ENCODE measurements at regions not wholly inside any gene's neighbourhood (a gene's known extent, or its start where the extent isn't known, plus 50 kb on each side); places are given as distances from the start of the nearest gene placed in this dataset.
"Not testable (repeated sequence)": the region's sequence is repeated elsewhere in the genome, so short reads cannot be mapped to it uniquely, and the experiment has no call there.

DNA sequence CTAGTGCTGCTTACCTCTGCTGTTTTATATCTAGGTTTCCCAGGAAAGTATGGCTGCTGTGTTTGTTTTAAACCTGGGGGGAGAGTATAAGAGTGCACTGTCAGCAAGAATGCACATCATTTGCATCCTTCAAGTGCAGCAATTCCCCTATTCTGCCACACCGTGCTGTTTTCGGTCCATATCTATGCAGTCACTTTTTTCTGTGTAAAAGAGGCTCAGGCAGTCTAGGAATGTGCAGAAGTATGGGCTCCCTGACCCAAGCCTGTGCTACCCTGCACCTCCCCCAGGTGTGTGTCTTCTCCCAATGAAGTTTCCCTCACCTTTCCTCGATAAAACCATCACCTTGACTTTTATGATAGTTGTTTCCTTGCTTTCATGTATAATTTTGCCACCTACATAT lies 338.2 kb upstream of the NBPF12 start:
- TF ChIP-seq EZH2 (IDR thresholded peaks at IDR 0.05; ENCODE audit: borderline replicate concordance, low read depth, low read length, severe bottlenecking): not testable (repeated sequence)
- TF ChIP-seq, protein P1, sequence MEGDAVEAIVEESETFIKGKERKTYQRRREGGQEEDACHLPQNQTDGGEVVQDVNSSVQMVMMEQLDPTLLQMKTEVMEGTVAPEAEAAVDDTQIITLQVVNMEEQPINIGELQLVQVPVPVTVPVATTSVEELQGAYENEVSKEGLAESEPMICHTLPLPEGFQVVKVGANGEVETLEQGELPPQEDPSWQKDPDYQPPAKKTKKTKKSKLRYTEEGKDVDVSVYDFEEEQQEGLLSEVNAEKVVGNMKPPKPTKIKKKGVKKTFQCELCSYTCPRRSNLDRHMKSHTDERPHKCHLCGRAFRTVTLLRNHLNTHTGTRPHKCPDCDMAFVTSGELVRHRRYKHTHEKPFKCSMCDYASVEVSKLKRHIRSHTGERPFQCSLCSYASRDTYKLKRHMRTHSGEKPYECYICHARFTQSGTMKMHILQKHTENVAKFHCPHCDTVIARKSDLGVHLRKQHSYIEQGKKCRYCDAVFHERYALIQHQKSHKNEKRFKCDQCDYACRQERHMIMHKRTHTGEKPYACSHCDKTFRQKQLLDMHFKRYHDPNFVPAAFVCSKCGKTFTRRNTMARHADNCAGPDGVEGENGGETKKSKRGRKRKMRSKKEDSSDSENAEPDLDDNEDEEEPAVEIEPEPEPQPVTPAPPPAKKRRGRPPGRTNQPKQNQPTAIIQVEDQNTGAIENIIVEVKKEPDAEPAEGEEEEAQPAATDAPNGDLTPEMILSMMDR (IDR thresholded peaks at IDR 0.05; ENCODE audit: borderline replicate concordance, extremely low read depth, low read length, poor library complexity, severe bottlenecking): not testable (repeated sequence)
